Stimulated activated memory B cell treated with anti-CD40 and anti-IgM and Interleukin-4, amounts not matched to agents 10 μg/mL and 1 μg/mL and 100 μg/mL, for 72 hours (primary cell): ENCODE measurements at regions not wholly inside any gene's neighbourhood (a gene's known extent, or its start where the extent isn't known, plus 50 kb on each side); places are given as distances from the start of the nearest gene placed in this dataset.

ENCODE experiments used
- ATAC-seq: fragments of 150-1000 bp; cut with Tn5 transposase; 2 replicates; pipeline ENCODE4 v1.10.0; 2021
- H3K27ac Mint-ChIP-seq: one replicate; pipeline ENCODE4 v1.8.0; 2022; ENCODE audit warnings: mild to moderate bottlenecking, mixed read lengths
- H3K27me3 Mint-ChIP-seq: one replicate; pipeline ENCODE4 v1.8.0; 2022; ENCODE audit warnings: mixed read lengths
- H3K36me3 Mint-ChIP-seq: one replicate; pipeline ENCODE4 v1.8.0; 2022; ENCODE audit warnings: mixed read lengths
- H3K4me1 Mint-ChIP-seq: one replicate; pipeline ENCODE4 v1.8.0; 2022; ENCODE audit warnings: mixed read lengths
- H3K4me3 Mint-ChIP-seq: one replicate; pipeline ENCODE4 v1.8.0; 2022; ENCODE audit warnings: mild to moderate bottlenecking, moderate library complexity, mixed read lengths
- H3K9me3 Mint-ChIP-seq: one replicate; pipeline ENCODE4 v1.8.0; 2022; ENCODE audit warnings: mixed read lengths

GRCh38 chr2:16538707-16539106, 126.9 kb downstream of the CYRIA start:
- Mint-ChIP-seq H3K4me3 (no peak overlapping the region), H3K27me3 (peaks cover 10% of the 10 kb centered on the region), H3K9me3 (no peaks in the 10 kb centered on the region), H3K27ac (no peak overlapping the region), H3K36me3 (no peaks in the 10 kb centered on the region), H3K4me1 (no peaks in the 10 kb centered on the region)
- no peak for ATAC-seq

GRCh38 chr2:16537347-16537746, 128.3 kb downstream of the CYRIA start:
- ATAC-seq = no peak
- Mint-ChIP-seq H3K9me3 (no peaks in the 10 kb centered on the region), H3K36me3 (no peaks in the 10 kb centered on the region), H3K4me1 (no peaks in the 10 kb centered on the region), H3K27ac (no peak overlapping the region), H3K4me3 (no peak overlapping the region), H3K27me3 (peaks cover 10% of the 10 kb centered on the region)

GRCh38 chr2:16526193-16526592, 139.4 kb downstream of the CYRIA start:
- ATAC-seq = no peak
- Mint-ChIP-seq H3K36me3 (no peaks in the 10 kb centered on the region), H3K4me1 (no peaks in the 10 kb centered on the region), H3K27me3 (peaks cover 49% of the 10 kb centered on the region), H3K27ac (no peak overlapping the region), H3K4me3 (no peak overlapping the region), H3K9me3 (no peaks in the 10 kb centered on the region)

DNA sequence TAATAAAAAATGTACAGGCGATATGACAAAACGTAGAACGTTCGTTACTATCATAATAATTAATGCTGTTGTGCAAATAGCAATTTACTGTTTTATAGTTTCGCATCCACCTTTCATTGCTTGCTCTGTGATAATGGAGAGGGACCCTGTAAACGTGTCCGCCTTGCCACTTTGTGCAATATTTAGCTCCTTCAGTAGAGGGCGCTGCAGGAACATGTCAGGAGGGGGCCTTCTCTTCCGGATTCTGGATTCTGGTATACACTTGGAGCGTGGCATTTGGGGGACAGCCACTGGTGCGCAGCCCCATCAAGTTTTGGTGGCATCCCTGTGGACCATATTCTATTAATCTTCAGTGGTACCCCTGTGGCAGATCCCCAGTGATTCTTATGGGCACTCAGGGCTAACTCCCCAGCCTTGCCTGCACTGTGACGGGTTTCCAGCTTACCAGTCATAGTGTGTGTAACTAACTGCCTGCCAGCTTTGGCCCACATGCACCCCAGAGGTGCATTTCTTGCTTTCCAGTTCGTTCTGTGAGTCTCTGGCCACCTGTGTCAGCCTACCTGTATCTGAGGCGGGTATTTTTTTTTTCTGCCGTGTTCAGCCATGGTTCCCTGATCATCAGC, 140.3 kb downstream of the CYRIA start:
- no peaks in the 10 kb centered on the region for H3K9me3 Mint-ChIP-seq
- peaks cover 42% of the 10 kb centered on the region for H3K27me3 Mint-ChIP-seq
- no peak overlapping the region for H3K4me3 Mint-ChIP-seq
- ATAC-seq = no peak
- no peaks in the 10 kb centered on the region for H3K36me3 Mint-ChIP-seq
- no peaks in the 10 kb centered on the region for H3K4me1 Mint-ChIP-seq
- no peak overlapping the region for H3K27ac Mint-ChIP-seq

DNA sequence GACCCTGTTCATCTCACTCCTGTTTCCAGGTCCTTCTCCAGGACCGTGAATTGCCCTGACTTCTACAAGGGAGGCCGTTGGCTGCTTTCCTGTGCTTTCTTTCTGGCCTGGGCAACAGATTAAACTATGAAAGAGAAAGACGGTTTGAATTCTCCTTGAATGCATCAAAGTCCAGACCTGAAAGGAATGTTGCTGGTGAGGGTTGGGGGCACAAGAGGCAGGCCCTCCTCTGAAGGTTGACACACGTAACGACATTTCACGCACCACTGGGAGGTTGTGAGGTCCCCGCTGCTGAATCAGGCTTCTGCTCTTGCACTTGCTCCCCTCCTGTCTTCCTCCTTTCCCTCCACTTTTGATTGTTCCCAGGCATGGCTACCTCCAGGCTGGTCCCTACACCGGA, 141.9 kb downstream of the CYRIA start:
- no peak for ATAC-seq
- Mint-ChIP-seq H3K27ac (no peak overlapping the region), H3K9me3 (no peaks in the 10 kb centered on the region), H3K36me3 (no peaks in the 10 kb centered on the region), H3K27me3 (peaks cover 42% of the 10 kb centered on the region), H3K4me3 (no peak overlapping the region), H3K4me1 (no peaks in the 10 kb centered on the region)

DNA sequence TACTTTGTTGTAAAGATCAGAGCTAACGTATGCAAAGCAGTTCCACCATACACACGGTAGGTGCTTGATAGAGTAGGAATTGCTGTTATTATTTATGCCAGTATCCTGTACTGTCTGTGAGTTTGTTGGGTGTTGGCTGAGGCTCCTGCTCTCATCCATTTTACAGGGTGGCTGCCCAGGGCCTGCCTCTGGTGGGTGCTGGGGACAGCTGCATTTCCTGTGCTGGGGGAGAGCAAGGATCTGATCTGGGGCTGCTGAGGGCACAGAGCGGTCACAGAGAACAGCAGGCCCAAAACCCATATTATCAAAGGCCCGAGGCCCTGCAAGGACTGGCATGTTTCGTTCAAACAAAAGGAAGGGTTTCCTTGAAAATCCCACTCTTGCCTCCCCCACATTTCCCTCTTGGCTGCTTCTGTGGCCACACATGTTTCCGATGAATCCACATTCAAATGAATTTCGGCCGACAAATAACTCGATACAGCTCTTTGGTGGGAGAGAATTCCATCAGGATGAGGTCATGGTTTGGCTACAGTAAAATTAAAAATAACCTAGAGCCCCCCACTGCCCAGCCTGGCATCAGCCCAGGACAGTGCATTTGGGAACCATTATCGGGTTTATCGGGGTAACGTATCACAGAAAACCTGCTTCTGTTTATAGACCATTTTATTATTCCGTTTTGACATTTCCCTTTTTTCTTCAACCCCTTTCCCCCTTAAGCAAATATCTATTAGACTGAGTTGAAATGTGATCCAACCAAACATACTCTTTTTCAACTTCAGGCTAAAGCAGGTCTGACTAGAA, 143.4 kb downstream of the CYRIA start:
- ATAC-seq = no peak
- no peaks in the 10 kb centered on the region for H3K36me3 Mint-ChIP-seq
- H3K27ac Mint-ChIP-seq = no peak overlapping the region
- H3K27me3 Mint-ChIP-seq = peaks cover 32% of the 10 kb centered on the region
- no peaks in the 10 kb centered on the region for H3K4me1 Mint-ChIP-seq
- no peaks in the 10 kb centered on the region for H3K9me3 Mint-ChIP-seq
- H3K4me3 Mint-ChIP-seq = no peak overlapping the region

GRCh38 chr2:16520891-16521290, 144.7 kb downstream of the CYRIA start:
- ATAC-seq = no peak
- Mint-ChIP-seq H3K4me3 (no peak overlapping the region), H3K27me3 (peaks cover 28% of the 10 kb centered on the region), H3K9me3 (no peaks in the 10 kb centered on the region), H3K36me3 (no peaks in the 10 kb centered on the region), H3K4me1 (no peaks in the 10 kb centered on the region), H3K27ac (no peak overlapping the region)

DNA sequence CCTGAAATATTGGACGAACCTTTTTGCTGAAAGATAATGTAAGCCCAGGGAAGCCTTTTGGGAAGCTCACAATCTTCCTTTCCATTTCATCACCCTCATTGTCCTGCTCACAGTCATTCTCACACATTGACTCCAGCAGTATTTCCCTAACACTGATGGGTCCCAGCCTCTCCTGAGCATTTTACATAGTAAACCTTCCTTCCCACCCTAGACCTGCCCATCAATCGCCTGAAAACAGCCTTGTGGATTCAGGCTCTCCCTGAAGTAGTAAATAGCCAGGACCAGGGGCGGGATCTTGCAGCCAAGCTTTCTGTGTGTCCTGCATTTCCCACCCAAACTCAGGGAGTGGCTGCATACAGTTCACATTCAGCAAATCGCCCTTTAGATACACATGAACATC, 149.9 kb downstream of the CYRIA start:
- Mint-ChIP-seq H3K4me3 (no peak overlapping the region), H3K27ac (no peak overlapping the region), H3K36me3 (no peaks in the 10 kb centered on the region), H3K9me3 (no peaks in the 10 kb centered on the region), H3K27me3 (peaks cover 13% of the 10 kb centered on the region), H3K4me1 (no peaks in the 10 kb centered on the region)
- ATAC-seq = no peak

GRCh38 chr2:16513626-16514025, 152.0 kb downstream of the CYRIA start:
- Mint-ChIP-seq H3K4me3 (no peak overlapping the region), H3K9me3 (no peaks in the 10 kb centered on the region), H3K27ac (no peak overlapping the region), H3K36me3 (no peaks in the 10 kb centered on the region), H3K4me1 (no peaks in the 10 kb centered on the region), H3K27me3 (peaks cover 33% of the 10 kb centered on the region)
- ATAC-seq = no peak

GRCh38 chr2:16511041-16511440, 154.6 kb downstream of the CYRIA start:
- Mint-ChIP-seq H3K27ac (no peak overlapping the region), H3K9me3 (no peaks in the 10 kb centered on the region), H3K4me3 (no peak overlapping the region), H3K27me3 (peaks cover 57% of the 10 kb centered on the region), H3K36me3 (no peaks in the 10 kb centered on the region), H3K4me1 (no peaks in the 10 kb centered on the region)
- no peak for ATAC-seq

- no peaks in the 10 kb centered on the region for H3K9me3 Mint-ChIP-seq
- no peak for ATAC-seq
- no peak overlapping the region for H3K27ac Mint-ChIP-seq
- peaks cover 57% of the 10 kb centered on the region for H3K27me3 Mint-ChIP-seq
- no peaks in the 10 kb centered on the region for H3K4me1 Mint-ChIP-seq
- no peak overlapping the region for H3K4me3 Mint-ChIP-seq
- no peaks in the 10 kb centered on the region for H3K36me3 Mint-ChIP-seq
These were observed 156.6 kb downstream of the CYRIA start for GRCh38 chr2:16509042-16509441.

GRCh38 chr2:16508490-16508851, 157.2 kb downstream of the CYRIA start:
- no peaks in the 10 kb centered on the region for H3K36me3 Mint-ChIP-seq
- peaks cover 59% of the 10 kb centered on the region for H3K27me3 Mint-ChIP-seq
- H3K4me3 Mint-ChIP-seq = no peak overlapping the region
- H3K9me3 Mint-ChIP-seq = no peaks in the 10 kb centered on the region
- H3K4me1 Mint-ChIP-seq = no peaks in the 10 kb centered on the region
- H3K27ac Mint-ChIP-seq = no peak overlapping the region
- no peak for ATAC-seq

DNA sequence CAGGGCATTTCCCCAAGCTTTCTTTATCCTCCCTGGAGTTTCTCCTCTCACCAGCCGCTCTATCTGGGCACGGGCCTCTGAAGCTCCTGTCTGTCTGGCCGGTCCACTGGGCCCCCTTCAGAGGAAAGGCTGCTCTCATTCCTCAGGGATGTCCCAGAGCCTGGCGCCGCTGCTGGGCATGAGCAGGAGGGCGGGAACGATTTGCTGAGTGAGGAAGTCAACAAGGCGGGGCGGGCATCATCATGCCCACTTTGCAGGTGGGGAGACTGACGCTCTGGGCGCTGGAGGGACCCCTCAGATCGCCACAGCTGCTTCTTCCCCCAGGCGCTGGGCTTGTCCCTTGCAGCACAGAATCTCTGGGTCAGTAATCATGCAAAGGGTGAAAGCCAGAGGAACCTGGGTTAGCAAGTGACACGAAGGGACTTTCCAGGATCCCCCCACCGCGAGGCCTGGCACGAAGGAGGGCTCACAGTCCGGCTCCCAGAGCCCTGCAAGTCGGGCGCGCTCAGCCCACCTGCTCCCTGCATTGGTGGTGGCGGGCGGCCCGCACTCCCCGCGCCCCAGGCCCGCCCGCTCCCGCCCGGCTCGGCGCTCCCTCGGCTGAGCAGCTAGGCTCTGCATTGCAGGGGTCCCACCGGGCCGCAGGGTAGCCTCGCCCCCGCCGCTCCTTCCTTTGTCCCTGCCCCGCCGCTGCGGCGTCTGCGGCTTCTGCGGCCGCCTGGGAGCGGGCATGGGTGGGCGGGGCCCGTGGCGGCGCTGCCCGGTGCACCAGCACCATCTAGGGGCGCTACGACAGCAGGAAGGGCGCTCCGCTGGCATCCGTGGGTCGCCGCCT, 157.8 kb downstream of the CYRIA start:
- Mint-ChIP-seq H3K27ac (no peak overlapping the region), H3K9me3 (no peaks in the 10 kb centered on the region), H3K27me3 (peaks cover 65% of the 10 kb centered on the region), H3K4me1 (no peaks in the 10 kb centered on the region), H3K36me3 (no peaks in the 10 kb centered on the region), H3K4me3 (no peak overlapping the region)
- ATAC-seq = no peak

DNA sequence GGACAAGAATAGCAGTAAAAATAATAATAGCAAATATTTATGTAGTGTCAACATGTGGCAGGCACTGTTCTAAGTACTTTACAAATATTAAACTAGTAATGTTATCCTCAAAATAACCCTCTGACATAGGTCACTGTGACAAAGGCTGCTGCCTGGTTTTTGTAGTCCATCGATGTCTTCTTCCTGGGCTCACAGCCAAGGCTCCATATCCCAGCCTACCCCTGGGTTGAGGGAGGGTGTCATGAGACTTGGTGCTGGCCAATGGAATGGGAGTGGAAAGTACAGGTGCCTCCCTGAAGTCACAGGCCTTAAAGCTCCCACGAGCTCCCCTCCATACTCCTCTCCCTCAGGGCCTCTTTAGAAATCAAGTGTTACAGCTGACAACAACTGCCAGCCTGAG, 159.3 kb downstream of the CYRIA start:
- no peak for ATAC-seq
- H3K4me3 Mint-ChIP-seq = no peak overlapping the region
- H3K27me3 Mint-ChIP-seq = peaks cover 58% of the 10 kb centered on the region
- no peaks in the 10 kb centered on the region for H3K36me3 Mint-ChIP-seq
- no peak overlapping the region for H3K27ac Mint-ChIP-seq
- H3K9me3 Mint-ChIP-seq = no peaks in the 10 kb centered on the region
- no peaks in the 10 kb centered on the region for H3K4me1 Mint-ChIP-seq

- ATAC-seq = no peak
These were observed 168.9 kb downstream of the CYRIA start for GRCh38 chr2:16496426-16497388.

More at GRCh38 chr2:16496426-16497388, 168.9 kb downstream of the CYRIA start:
- H3K27me3 Mint-ChIP-seq = peaks cover 11% of the 10 kb centered on the region
- H3K4me1 Mint-ChIP-seq = no peaks in the 10 kb centered on the region
- no peak overlapping the region for H3K27ac Mint-ChIP-seq
- no peak overlapping the region for H3K4me3 Mint-ChIP-seq
- no peaks in the 10 kb centered on the region for H3K36me3 Mint-ChIP-seq
- no peaks in the 10 kb centered on the region for H3K9me3 Mint-ChIP-seq
